ENCODE measurements at regions not wholly inside any gene's neighbourhood (a gene's known extent, or its start where the extent isn't known, plus 50 kb on each side); places are given as distances from the start of the nearest gene placed in this dataset.

DNA sequence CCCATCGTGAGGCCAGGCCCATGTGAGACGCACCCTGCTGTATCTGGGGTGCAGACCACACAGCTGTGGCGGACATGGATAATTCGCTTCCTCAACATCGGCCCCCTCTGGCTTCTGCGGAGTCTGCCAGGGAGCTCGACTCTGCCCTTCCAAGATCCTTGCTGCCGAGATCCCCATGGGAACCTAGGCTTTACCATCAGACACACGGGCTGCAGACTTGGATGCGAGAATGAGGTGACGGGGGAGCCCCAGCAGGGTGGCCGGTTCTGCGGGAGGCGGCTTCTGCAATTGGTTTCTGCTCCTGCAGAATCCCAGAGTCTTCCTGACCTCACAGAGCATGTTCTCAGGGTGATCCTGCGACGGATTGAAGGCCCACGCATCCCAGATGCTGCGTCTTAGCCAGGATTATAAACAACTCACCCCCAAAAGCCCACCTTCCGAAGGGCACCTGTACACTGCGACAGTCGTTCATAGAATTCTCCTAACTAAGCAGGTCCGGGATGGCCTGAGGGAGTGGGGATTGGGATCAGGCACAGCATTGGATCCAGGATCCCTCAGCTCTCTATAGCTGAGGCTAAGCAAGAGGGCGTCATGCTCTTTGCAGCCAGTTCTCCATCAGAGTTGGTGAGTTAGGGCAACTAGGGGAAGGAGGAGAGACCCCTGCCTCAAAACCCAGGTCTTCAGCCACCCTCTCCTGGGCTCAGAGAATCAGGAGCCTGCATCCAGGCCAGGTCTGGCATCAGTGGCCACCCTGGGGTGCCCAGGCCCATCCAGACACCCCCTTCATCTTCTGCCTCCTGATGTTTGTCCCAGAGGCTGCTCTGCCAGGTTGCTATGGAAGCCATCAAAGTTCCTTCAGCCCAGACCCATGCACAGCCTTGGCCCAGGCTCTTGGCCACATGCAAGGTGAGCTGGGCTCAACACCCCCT, 74.7 kb upstream of the SNTG2 start:
- no peak for TF ChIP-seq POLR2AphosphoS5 (IDR thresholded peaks at IDR 0.05)
- TF ChIP-seq, protein P1, sequence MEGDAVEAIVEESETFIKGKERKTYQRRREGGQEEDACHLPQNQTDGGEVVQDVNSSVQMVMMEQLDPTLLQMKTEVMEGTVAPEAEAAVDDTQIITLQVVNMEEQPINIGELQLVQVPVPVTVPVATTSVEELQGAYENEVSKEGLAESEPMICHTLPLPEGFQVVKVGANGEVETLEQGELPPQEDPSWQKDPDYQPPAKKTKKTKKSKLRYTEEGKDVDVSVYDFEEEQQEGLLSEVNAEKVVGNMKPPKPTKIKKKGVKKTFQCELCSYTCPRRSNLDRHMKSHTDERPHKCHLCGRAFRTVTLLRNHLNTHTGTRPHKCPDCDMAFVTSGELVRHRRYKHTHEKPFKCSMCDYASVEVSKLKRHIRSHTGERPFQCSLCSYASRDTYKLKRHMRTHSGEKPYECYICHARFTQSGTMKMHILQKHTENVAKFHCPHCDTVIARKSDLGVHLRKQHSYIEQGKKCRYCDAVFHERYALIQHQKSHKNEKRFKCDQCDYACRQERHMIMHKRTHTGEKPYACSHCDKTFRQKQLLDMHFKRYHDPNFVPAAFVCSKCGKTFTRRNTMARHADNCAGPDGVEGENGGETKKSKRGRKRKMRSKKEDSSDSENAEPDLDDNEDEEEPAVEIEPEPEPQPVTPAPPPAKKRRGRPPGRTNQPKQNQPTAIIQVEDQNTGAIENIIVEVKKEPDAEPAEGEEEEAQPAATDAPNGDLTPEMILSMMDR (IDR thresholded peaks at IDR 0.05), result no peak
- no peak for TF ChIP-seq POLR2A (IDR thresholded peaks at IDR 0.05)
